Breast epithelium (tissue), 4 donors: ENCODE measurements at regions not wholly inside any gene's neighbourhood (a gene's known extent, or its start where the extent isn't known, plus 50 kb on each side); places are given as distances from the start of the nearest gene placed in this dataset.

Source experiments
- DNase-seq, 2 donors: peaks; one replicate each; pipeline ENCODE4 v3.0.0-alpha.2; 2019; ENCODE audit warnings: low spot score in 2 of 2
- H3K27ac ChIP-seq, 2 donors: fragments of 200-600 bp; sonication (generic) in 1 of 2; one replicate each; pipeline ENCODE4 v1.5.1; 2016 to 2019; ENCODE audit warnings: mild to moderate bottlenecking in 1 of 2
- H3K27me3 ChIP-seq, 2 donors: fragments of 200-600 bp; sonication (generic) in 1 of 2; one replicate each; pipeline versions ENCODE4 v1.5.1 to v1.6.0; 2017 to 2019; ENCODE audit warnings: control low read depth in 1 of 2, mild to moderate bottlenecking in 1 of 2
- H3K36me3 ChIP-seq: fragments of 200-600 bp; one replicate; pipeline ENCODE4 v1.5.1; 2019
- H3K4me1 ChIP-seq, 2 donors: fragments of 200-600 bp; sonication (generic); one replicate each; pipeline ENCODE4 v1.5.1; 2016 to 2019; ENCODE audit warnings: control low read depth in 1 of 2
- H3K4me3 ChIP-seq, 3 donors: fragments of 200-600 bp; sonication (generic); 1 replicate in 2 of 3; 2 replicates in 1 of 3; pipeline ENCODE4 v1.5.1; 2016 to 2019; ENCODE audit warnings: mild to moderate bottlenecking in 3 of 3, moderate library complexity in 2 of 3
- H3K9me3 ChIP-seq, 2 donors: fragments of 200-600 bp; sonication (generic) in 1 of 2; one replicate each; pipeline ENCODE4 v1.5.1; 2016 to 2019; ENCODE audit warnings: control low read depth in 1 of 2
- POLR2A ChIP-seq: fragments of 450-650 bp; IDR thresholded peaks from one replicate; pipeline ENCODE4 v1.6.1; 2016; ENCODE audit warnings: antibody characterized with exemption, mild to moderate bottlenecking, moderate library complexity
- POLR2AphosphoS5 ChIP-seq, 3 donors: sonication (generic); formaldehyde crosslinking; IDR thresholded peaks; one replicate each; pipeline ENCODE4 v1.6.1; 2017; ENCODE audit warnings: antibody characterized with exemption in 3 of 3
- intact Hi-C: fragments of 100-400 bp; cut with DNase I; formaldehyde crosslinking; loops from one replicate; pipeline ENCODE4 v1.15.1; 2023; ENCODE audit warnings: low total_unique reads
- TF ChIP-seq, protein P1 (sequence below), 3 donors: fragments of 450-650 bp; IDR thresholded peaks; one replicate each; pipeline ENCODE4 v1.5.1; 2016 to 2017; ENCODE audit warnings: antibody characterized with exemption in 3 of 3, mild to moderate bottlenecking in 3 of 3, moderate library complexity in 3 of 3

- TF ChIP-seq, protein P1, sequence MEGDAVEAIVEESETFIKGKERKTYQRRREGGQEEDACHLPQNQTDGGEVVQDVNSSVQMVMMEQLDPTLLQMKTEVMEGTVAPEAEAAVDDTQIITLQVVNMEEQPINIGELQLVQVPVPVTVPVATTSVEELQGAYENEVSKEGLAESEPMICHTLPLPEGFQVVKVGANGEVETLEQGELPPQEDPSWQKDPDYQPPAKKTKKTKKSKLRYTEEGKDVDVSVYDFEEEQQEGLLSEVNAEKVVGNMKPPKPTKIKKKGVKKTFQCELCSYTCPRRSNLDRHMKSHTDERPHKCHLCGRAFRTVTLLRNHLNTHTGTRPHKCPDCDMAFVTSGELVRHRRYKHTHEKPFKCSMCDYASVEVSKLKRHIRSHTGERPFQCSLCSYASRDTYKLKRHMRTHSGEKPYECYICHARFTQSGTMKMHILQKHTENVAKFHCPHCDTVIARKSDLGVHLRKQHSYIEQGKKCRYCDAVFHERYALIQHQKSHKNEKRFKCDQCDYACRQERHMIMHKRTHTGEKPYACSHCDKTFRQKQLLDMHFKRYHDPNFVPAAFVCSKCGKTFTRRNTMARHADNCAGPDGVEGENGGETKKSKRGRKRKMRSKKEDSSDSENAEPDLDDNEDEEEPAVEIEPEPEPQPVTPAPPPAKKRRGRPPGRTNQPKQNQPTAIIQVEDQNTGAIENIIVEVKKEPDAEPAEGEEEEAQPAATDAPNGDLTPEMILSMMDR (IDR thresholded peaks at IDR 0.05), result no peak
- TF ChIP-seq POLR2A (no peak), POLR2AphosphoS5 (IDR thresholded peaks at IDR 0.05) (no peak)
- Histone ChIP-seq H3K9me3 (no peaks in the 10 kb centered on the region), H3K36me3 (no peaks in the 10 kb centered on the region), H3K27me3 (peaks cover 0 to 12% of the 10 kb centered on the region in 2 donors), H3K4me1 (no peaks in the 10 kb centered on the region), H3K27ac (no peak overlapping the region), H3K4me3 (no peak overlapping the region)
- intact Hi-C loops, result loop anchor here (10.0 kb wide), 1 partner anchor 1805 kb away; no protein-coding TSS in a partner anchor
- DNase-seq, result no peak
Measured at GRCh38 chr1:181260271-181260670, 171.8 kb downstream of the IER5 start.

GRCh38 chr1:181260994-181261393, 172.5 kb downstream of the IER5 start:
- DNase-seq, result no peak
- Histone ChIP-seq H3K27ac (no peak overlapping the region), H3K4me1 (no peaks in the 10 kb centered on the region), H3K9me3 (no peaks in the 10 kb centered on the region), H3K27me3 (peaks cover 0 to 12% of the 10 kb centered on the region in 2 donors), H3K4me3 (no peak overlapping the region), H3K36me3 (no peaks in the 10 kb centered on the region)
- intact Hi-C loops, result loop anchor here (10.0 kb wide), 1 partner anchor 1806 kb away; no protein-coding TSS in a partner anchor
- TF ChIP-seq POLR2AphosphoS5 (IDR thresholded peaks at IDR 0.05) (no peak), POLR2A (no peak)
- TF ChIP-seq, protein P1 (IDR thresholded peaks at IDR 0.05), result no peak

DNA sequence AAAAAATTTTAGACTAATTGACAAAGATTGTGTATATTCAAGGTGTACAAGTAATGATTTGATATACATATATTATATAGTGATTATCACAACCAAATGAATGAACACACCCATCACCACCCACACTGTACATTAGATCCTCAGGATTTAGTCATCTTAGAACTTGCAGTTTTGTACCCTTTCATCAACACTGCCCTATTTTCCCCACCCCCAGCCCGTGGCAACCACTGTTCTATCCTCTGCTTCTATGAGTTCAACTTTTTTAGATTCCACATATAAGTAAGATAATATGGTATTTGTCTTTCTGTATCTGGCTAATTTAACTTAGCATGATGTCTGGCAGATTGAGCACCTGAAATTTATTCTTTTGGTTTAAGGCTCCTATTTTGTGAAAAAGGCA, 173.6 kb downstream of the IER5 start:
- no peaks in the 10 kb centered on the region for H3K4me1 ChIP-seq
- intact Hi-C loops, result loop anchor here (10.0 kb wide), 1 partner anchor 1807 kb away; no protein-coding TSS in a partner anchor
- no peaks in the 10 kb centered on the region for H3K36me3 ChIP-seq
- H3K9me3 ChIP-seq, result no peaks in the 10 kb centered on the region
- DNase-seq, result no peak
- TF ChIP-seq, protein P1 (IDR thresholded peaks at IDR 0.05), result no peak
- no peak for TF ChIP-seq POLR2AphosphoS5 (IDR thresholded peaks at IDR 0.05)
- no peak for TF ChIP-seq POLR2A
- no peak overlapping the region for H3K27ac ChIP-seq
- H3K4me3 ChIP-seq, result no peak overlapping the region
- H3K27me3 ChIP-seq, result peaks cover 0 to 12% of the 10 kb centered on the region in 2 donors

GRCh38 chr1:181263444-181263843, 174.9 kb downstream of the IER5 start:
- Histone ChIP-seq H3K4me3 (no peak overlapping the region), H3K27ac (no peak overlapping the region), H3K4me1 (no peaks in the 10 kb centered on the region), H3K9me3 (no peaks in the 10 kb centered on the region), H3K27me3 (peaks cover 0 to 12% of the 10 kb centered on the region in 2 donors), H3K36me3 (no peaks in the 10 kb centered on the region)
- TF ChIP-seq, protein P1 (IDR thresholded peaks at IDR 0.05), result no peak
- no peak for TF ChIP-seq POLR2A
- TF ChIP-seq POLR2AphosphoS5 (IDR thresholded peaks at IDR 0.05), result no peak
- intact Hi-C loops, result loop anchor here (10.0 kb wide), 1 partner anchor 1809 kb away; no protein-coding TSS in a partner anchor
- no peak for DNase-seq

DNA sequence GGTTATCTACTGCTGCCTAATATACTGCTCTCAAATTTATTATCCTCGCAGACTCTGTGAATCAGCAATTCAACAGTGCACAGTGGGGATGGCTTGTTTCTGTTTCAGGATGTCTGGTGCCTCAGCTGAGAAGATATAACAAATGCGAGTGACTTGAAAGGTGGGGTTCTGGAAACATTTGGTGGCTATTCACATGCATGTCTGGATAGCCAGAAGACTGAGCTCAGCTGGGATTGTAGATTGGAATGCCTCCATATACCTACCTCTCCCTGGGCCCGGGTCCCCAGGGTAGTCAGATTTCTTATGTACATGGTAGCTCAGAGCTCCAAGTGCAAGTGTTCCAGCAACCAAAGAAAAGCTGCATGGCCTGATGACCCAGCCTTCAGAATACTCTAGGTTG, 176.3 kb downstream of the IER5 start:
- Histone ChIP-seq H3K4me1 (no peaks in the 10 kb centered on the region), H3K27ac (no peak overlapping the region), H3K36me3 (no peaks in the 10 kb centered on the region), H3K27me3 (peaks cover 0 to 12% of the 10 kb centered on the region in 2 donors), H3K4me3 (no peak overlapping the region), H3K9me3 (no peaks in the 10 kb centered on the region)
- no peak for TF ChIP-seq POLR2AphosphoS5 (IDR thresholded peaks at IDR 0.05)
- TF ChIP-seq, protein P1 (IDR thresholded peaks at IDR 0.05), result no peak
- no peak for TF ChIP-seq POLR2A
- intact Hi-C loops, result loop anchor here (10.0 kb wide), 1 partner anchor 1810 kb away; no protein-coding TSS in a partner anchor
- no peak for DNase-seq
